Skeletal muscle satellite cell (primary cell): ENCODE measurements at regions not wholly inside any gene's neighbourhood (a gene's known extent, or its start where the extent isn't known, plus 50 kb on each side); places are given as distances from the start of the nearest gene placed in this dataset.
"Not testable (repeated sequence)": the region's sequence is repeated elsewhere in the genome, so short reads cannot be mapped to it uniquely, and the experiment has no call there.

Source experiments
- H3K27me3 ChIP-seq: 2 replicates; pipeline ENCODE4 v1.7.0; 2013; ENCODE audit warnings: low read length; ENCODE audit not compliant: control insufficient read depth, insufficient read depth
- H3K36me3 ChIP-seq: 2 replicates; pipeline ENCODE4 v1.7.0; 2013; ENCODE audit warnings: mild to moderate bottlenecking, control low read depth, low read length; ENCODE audit not compliant: insufficient read depth
- H3K4me1 ChIP-seq: 2 replicates; pipeline ENCODE4 v1.7.0; 2013; ENCODE audit warnings: low read length; ENCODE audit not compliant: control insufficient read depth, insufficient read depth
- H3K4me2 ChIP-seq: 2 replicates; pipeline ENCODE4 v1.7.0; 2013; ENCODE audit warnings: mild to moderate bottlenecking, low read length
- H3K4me3 ChIP-seq: 2 replicates; pipeline ENCODE4 v1.7.0; 2013; ENCODE audit warnings: low read length
- H3K9ac ChIP-seq: 2 replicates; pipeline ENCODE4 v1.7.0; 2013; ENCODE audit warnings: mild to moderate bottlenecking, low read depth, low read length, moderate library complexity
- H3K9me3 ChIP-seq: replicated peaks from 2 replicates; pipeline ENCODE4 v1.7.0; 2013; ENCODE audit warnings: mild to moderate bottlenecking, control low read depth, low read length

- Histone ChIP-seq H3K4me3 (no peak overlapping the region), H3K4me2 (no peak overlapping the region), H3K27me3 (no peaks in the 10 kb centered on the region), H3K9me3 (peaks cover 12% of the 10 kb centered on the region), H3K9ac (no peak overlapping the region), H3K36me3 (no peaks in the 10 kb centered on the region), H3K4me1 (no peaks in the 10 kb centered on the region)
Observed at GRCh38 chr2:439077-439476, 151.2 kb upstream of the ALKAL2 start.

- Histone ChIP-seq H3K4me2 (no peak overlapping the region), H3K4me3 (no peak overlapping the region), H3K9ac (no peak overlapping the region), H3K27me3 (no peaks in the 10 kb centered on the region), H3K4me1 (no peaks in the 10 kb centered on the region), H3K36me3 (no peaks in the 10 kb centered on the region), H3K9me3 (peaks cover 12% of the 10 kb centered on the region)
Observed at GRCh38 chr2:437756-438393, 150.0 kb upstream of the ALKAL2 start.

GRCh38 chr2:437180-437579, 149.3 kb upstream of the ALKAL2 start:
- Histone ChIP-seq H3K4me2 (no peak overlapping the region), H3K9ac (no peak overlapping the region), H3K27me3 (no peaks in the 10 kb centered on the region), H3K4me3 (no peak overlapping the region), H3K36me3 (no peaks in the 10 kb centered on the region), H3K4me1 (no peaks in the 10 kb centered on the region), H3K9me3 (peaks cover 12% of the 10 kb centered on the region)

GRCh38 chr2:436205-436604, 148.3 kb upstream of the ALKAL2 start:
- Histone ChIP-seq H3K9me3 (peaks cover 12% of the 10 kb centered on the region), H3K4me3 (no peak overlapping the region), H3K27me3 (no peaks in the 10 kb centered on the region), H3K4me2 (no peak overlapping the region), H3K9ac (no peak overlapping the region), H3K4me1 (no peaks in the 10 kb centered on the region), H3K36me3 (no peaks in the 10 kb centered on the region)

- Histone ChIP-seq H3K27me3 (no peaks in the 10 kb centered on the region), H3K9me3 (peaks cover 10% of the 10 kb centered on the region), H3K36me3 (no peaks in the 10 kb centered on the region), H3K4me2 (no peak overlapping the region), H3K4me3 (no peak overlapping the region), H3K4me1 (no peaks in the 10 kb centered on the region), H3K9ac (no peak overlapping the region)
Observed at GRCh38 chr2:434625-435024, 146.7 kb upstream of the ALKAL2 start.

- H3K27me3 ChIP-seq = no peaks in the 10 kb centered on the region
- H3K4me1 ChIP-seq = no peaks in the 10 kb centered on the region
- no peak overlapping the region for H3K4me3 ChIP-seq
- H3K36me3 ChIP-seq = no peaks in the 10 kb centered on the region
- no peak overlapping the region for H3K9ac ChIP-seq
- H3K9me3 ChIP-seq = peaks cover 12% of the 10 kb centered on the region
- H3K4me2 ChIP-seq = no peak overlapping the region
Observed at GRCh38 chr2:433216-433615, 145.3 kb upstream of the ALKAL2 start.

GRCh38 chr2:430291-431040, 142.6 kb upstream of the ALKAL2 start:
- Histone ChIP-seq H3K4me3 (no peak overlapping the region), H3K9me3 (peaks cover 9% of the 10 kb centered on the region), H3K36me3 (no peaks in the 10 kb centered on the region), H3K4me2 (no peak overlapping the region), H3K4me1 (no peaks in the 10 kb centered on the region), H3K9ac (no peak overlapping the region), H3K27me3 (no peaks in the 10 kb centered on the region)

GRCh38 chr2:429575-430254, 141.8 kb upstream of the ALKAL2 start:
- no peak overlapping the region for H3K4me2 ChIP-seq
- H3K4me3 ChIP-seq = no peak overlapping the region
- no peaks in the 10 kb centered on the region for H3K27me3 ChIP-seq
- no peaks in the 10 kb centered on the region for H3K36me3 ChIP-seq
- peaks cover 9% of the 10 kb centered on the region for H3K9me3 ChIP-seq
- H3K4me1 ChIP-seq = no peaks in the 10 kb centered on the region
- no peak overlapping the region for H3K9ac ChIP-seq

GRCh38 chr2:429142-429541, 141.3 kb upstream of the ALKAL2 start:
- H3K4me3 ChIP-seq = no peak overlapping the region
- no peaks in the 10 kb centered on the region for H3K4me1 ChIP-seq
- H3K9ac ChIP-seq = no peak overlapping the region
- no peaks in the 10 kb centered on the region for H3K27me3 ChIP-seq
- no peaks in the 10 kb centered on the region for H3K36me3 ChIP-seq
- peaks cover 9% of the 10 kb centered on the region for H3K9me3 ChIP-seq
- no peak overlapping the region for H3K4me2 ChIP-seq

GRCh38 chr2:428591-428990, 140.7 kb upstream of the ALKAL2 start:
- Histone ChIP-seq H3K27me3 (no peaks in the 10 kb centered on the region), H3K36me3 (no peaks in the 10 kb centered on the region), H3K4me2 (no peak overlapping the region), H3K4me1 (no peaks in the 10 kb centered on the region), H3K4me3 (no peak overlapping the region), H3K9ac (no peak overlapping the region), H3K9me3 (peaks cover 9% of the 10 kb centered on the region)

GRCh38 chr2:426696-427095, 138.8 kb upstream of the ALKAL2 start:
- H3K4me1 ChIP-seq, H3K4me3 ChIP-seq, H3K4me2 ChIP-seq, H3K9me3 ChIP-seq, H3K9ac ChIP-seq, H3K36me3 ChIP-seq, H3K27me3 ChIP-seq: not testable (repeated sequence)
